ENCODE measurements at regions not wholly inside any gene's neighbourhood (a gene's known extent, or its start where the extent isn't known, plus 50 kb on each side); places are given as distances from the start of the nearest gene placed in this dataset.

GRCh38 chr15:96992817-96993216 lies 662.3 kb downstream of the NR2F2 start:
- Histone ChIP-seq H3K27me3 (ENCODE audit: control insufficient read depth in 1 of 2, insufficient read depth in 2 of 2, low read length in 2 of 2) (no peaks in the 10 kb centered on the region), H3K36me3 (replicated peaks in 1 of 2; ENCODE audit: control insufficient read depth in 1 of 2, insufficient read depth in 2 of 2, low read length in 2 of 2) (no peaks in the 10 kb centered on the region), H3K27ac (ENCODE audit: extremely low read length, insufficient read depth, low read length) (no peak overlapping the region), H3K79me2 (ENCODE audit: insufficient read depth, low read length) (no peaks in the 10 kb centered on the region), H4K20me1 (ENCODE audit: insufficient read depth, low read length) (no peaks in the 10 kb centered on the region), H3K4me1 (ENCODE audit: insufficient read depth, low read length) (no peaks in the 10 kb centered on the region), H3K9ac (ENCODE audit: insufficient read depth, low read depth, low read length) (no peak overlapping the region), H3K9me3 (ENCODE audit: low read length) (peaks cover 75% of the 10 kb centered on the region), H3K4me2 (ENCODE audit: low read depth, low read length) (no peak overlapping the region), H3K4me3 (replicated peaks in 1 of 3; ENCODE audit: insufficient read depth in 1 of 3, low read depth in 2 of 3, low read length in 3 of 3) (no peak overlapping the region), H2AFZ (ENCODE audit: low read length) (no peak overlapping the region)
- in situ Hi-C loops (cut with HindIII; ENCODE audit: extremely low pct_ligation_motif_present, low pct_unique_long_range_greater_than_20kb) (no loop called here), intact Hi-C loops (cut with micrococcal nuclease; ENCODE audit: unreplicated experiment) (no loop called here)
- DNase-seq (ENCODE audit: low spot score) (no peak), FAIRE-seq (no peak), ATAC-seq (no peak)
- POLR2A ChIA-PET = no interaction called here
- WGBS (ENCODE audit: low lambda C conversion rate) = 0% methylated on average over 4 of the region's 5 CpGs
- CTCF ChIA-PET (ENCODE audit: low intra/inter-chr PET ratio, low total read pairs) = no interaction called here
- no TSS peak for BruUV-seq (replicated peaks)
- TF ChIP-seq HNRNPH1 (optimal IDR thresholded peaks at IDR 0.05; ENCODE audit: low read depth, low read length) (no peak), STAT5B (CRISPR knock-in tag; IDR thresholded peaks at IDR 0.05) (no peak), JARID2 (CRISPR knock-in tag; IDR thresholded peaks at IDR 0.05; ENCODE audit: insufficient replicate concordance) (no peak), SMARCC2 (IDR thresholded peaks at IDR 0.05) (no peak), ZNF382 (CRISPR knock-in tag; IDR thresholded peaks at IDR 0.05; ENCODE audit: borderline replicate concordance) (no peak), ZSCAN22 (CRISPR knock-in tag; IDR thresholded peaks at IDR 0.05) (no peak), ZUFSP (CRISPR knock-in tag; IDR thresholded peaks at IDR 0.05; ENCODE audit: borderline replicate concordance) (no peak), MXD3 (CRISPR knock-in tag; IDR thresholded peaks at IDR 0.05) (no peak)

- ChIA-PET POLR2A (no interaction called here), CTCF (ENCODE audit: low intra/inter-chr PET ratio, low total read pairs) (no interaction called here)
- H3K4me3 ChIP-seq (replicated peaks in 1 of 3; ENCODE audit: insufficient read depth in 1 of 3, low read depth in 2 of 3, low read length in 3 of 3) = no peak overlapping the region
- H3K9me3 ChIP-seq (ENCODE audit: low read length) = peaks cover 63% of the 10 kb centered on the region
- FAIRE-seq = no peak
- TF ChIP-seq IRF9 (CRISPR knock-in tag; IDR thresholded peaks at IDR 0.05; ENCODE audit: borderline replicate concordance) (no peak), SNAPC5 (CRISPR knock-in tag; IDR thresholded peaks at IDR 0.05; ENCODE audit: borderline replicate concordance) (no peak), ZNF782 (CRISPR knock-in tag; IDR thresholded peaks at IDR 0.05; ENCODE audit: borderline replicate concordance) (no peak), SMYD3 (CRISPR knock-in tag; IDR thresholded peaks at IDR 0.05) (no peak), ZNF317 (CRISPR knock-in tag; IDR thresholded peaks at IDR 0.05) (no peak)
- WGBS (ENCODE audit: low lambda C conversion rate) = under 1% methylated on average over 3 of the region's 3 CpGs
- no peak overlapping the region for H3K4me2 ChIP-seq (ENCODE audit: low read depth, low read length)
- H3K27ac ChIP-seq (ENCODE audit: extremely low read length, insufficient read depth, low read length) = no peak overlapping the region
- no peaks in the 10 kb centered on the region for H3K27me3 ChIP-seq (ENCODE audit: control insufficient read depth in 1 of 2, insufficient read depth in 2 of 2, low read length in 2 of 2)
- no peaks in the 10 kb centered on the region for H3K79me2 ChIP-seq (ENCODE audit: insufficient read depth, low read length)
- no peaks in the 10 kb centered on the region for H3K36me3 ChIP-seq (replicated peaks in 1 of 2; ENCODE audit: control insufficient read depth in 1 of 2, insufficient read depth in 2 of 2, low read length in 2 of 2)
- in situ Hi-C loops (cut with HindIII; ENCODE audit: extremely low pct_ligation_motif_present, low pct_unique_long_range_greater_than_20kb) (no loop called here), intact Hi-C loops (cut with micrococcal nuclease; ENCODE audit: unreplicated experiment) (no loop called here)
- no TSS peak for BruUV-seq (replicated peaks)
- H2AFZ ChIP-seq (ENCODE audit: low read length) = no peak overlapping the region
- no peak for ATAC-seq
- no peaks in the 10 kb centered on the region for H3K4me1 ChIP-seq (ENCODE audit: insufficient read depth, low read length)
- H4K20me1 ChIP-seq (ENCODE audit: insufficient read depth, low read length) = no peaks in the 10 kb centered on the region
- no peak overlapping the region for H3K9ac ChIP-seq (ENCODE audit: insufficient read depth, low read depth, low read length)
- DNase-seq (ENCODE audit: low spot score) = no peak
These were observed 667.0 kb downstream of the NR2F2 start for GRCh38 chr15:96997538-96997937.

All from HepG2 (cell line).